Hippocampal formation (tissue), 2 donors: ENCODE measurements at regions not wholly inside any gene's neighbourhood (a gene's known extent, or its start where the extent isn't known, plus 50 kb on each side); places are given as distances from the start of the nearest gene placed in this dataset.

Source experiments
- DNase-seq, 2 donors: peaks; one replicate each; lab custom pipeline; 2025; lab: John Stamatoyannopoulos, UW

- no peak for DNase-seq
Observed at GRCh38 chr21:39055167-39055767, 128.0 kb downstream of the PSMG1 start.

- no peak for DNase-seq
Observed at GRCh38 chr21:39054066-39054465, 129.2 kb downstream of the PSMG1 start.

- DNase-seq: no peak
Observed at GRCh38 chr21:39053126-39053525, 130.1 kb downstream of the PSMG1 start.

- DNase-seq: no peak
Observed at GRCh38 chr21:39052718-39053117, 130.5 kb downstream of the PSMG1 start.

- no peak for DNase-seq
Observed at GRCh38 chr21:39051588-39051949, 131.7 kb downstream of the PSMG1 start.

- DNase-seq: no peak
Observed at GRCh38 chr21:39050841-39051587, 132.2 kb downstream of the PSMG1 start.

GRCh38 chr21:39048574-39048973 is 134.7 kb downstream of the PSMG1 start:
- DNase-seq: no peak

- DNase-seq: no peak
Observed at GRCh38 chr21:39048064-39048463, 135.2 kb downstream of the PSMG1 start.

- no peak for DNase-seq
Observed at GRCh38 chr21:39047046-39047445, 136.2 kb downstream of the PSMG1 start.

GRCh38 chr21:39046236-39046916 is 136.9 kb downstream of the PSMG1 start:
- no peak for DNase-seq

- no peak for DNase-seq
Observed at GRCh38 chr21:39041816-39042215, 141.4 kb downstream of the PSMG1 start.

- no peak for DNase-seq
Observed at GRCh38 chr21:39040494-39041110, 142.6 kb downstream of the PSMG1 start.

GRCh38 chr21:39037807-39038405 is 145.3 kb downstream of the PSMG1 start:
- DNase-seq: no peak

- DNase-seq: no peak
Observed at GRCh38 chr21:39036581-39036980, 146.7 kb downstream of the PSMG1 start.

- no peak for DNase-seq
Observed at GRCh38 chr21:39034590-39035536, 148.4 kb downstream of the PSMG1 start.

GRCh38 chr21:39033878-39034589 is 149.2 kb downstream of the PSMG1 start:
- no peak for DNase-seq

GRCh38 chr21:39029900-39030884 is 153.1 kb downstream of the PSMG1 start:
- no peak for DNase-seq

GRCh38 chr21:39029086-39029755 is 154.0 kb downstream of the PSMG1 start:
- DNase-seq: no peak

- DNase-seq: no peak
Observed at GRCh38 chr21:39025198-39025597, 158.1 kb downstream of the PSMG1 start.
